HEK293 (cell line): ENCODE measurements at regions not wholly inside any gene's neighbourhood (a gene's known extent, or its start where the extent isn't known, plus 50 kb on each side); places are given as distances from the start of the nearest gene placed in this dataset.

Experiments
- CTCF ChIA-PET: fragments of 350-600 bp; formaldehyde crosslinking; extraction: SDS; loops from one replicate; lab custom pipeline; 2021; ENCODE audit warnings: antibody characterized with exemption; lab: Yijun Ruan, JAX
- POLR2A ChIA-PET: fragments of 300-600 bp; formaldehyde crosslinking; extraction: SDS; loops from one replicate; lab custom pipeline; 2020; ENCODE audit warnings: antibody characterized with exemption, inconsistent platforms; lab: Yijun Ruan, JAX
- H3K27ac ChIP-seq: fragments of 200-500 bp; sonication (Bioruptor generic); 2 replicates; pipeline ENCODE4 v1.5.1; 2014; ENCODE audit warnings: low read depth, low read length, control low read depth, inconsistent platforms; ENCODE audit errors: extremely low read depth
- H3K36me3 ChIP-seq, 2 experiments: fragments of 200-500 bp in 1 of 2; sonication (Bioruptor generic) in 1 of 2; 1 replicate in 1 of 2; 2 replicates in 1 of 2; pipeline ENCODE4 v1.5.1; 2014 to 2017; ENCODE audit warnings: inconsistent platforms in 2 of 2, low read length in 2 of 2; ENCODE audit not compliant: control insufficient read depth in 2 of 2, insufficient read depth in 1 of 2
- H3K4me1 ChIP-seq: fragments of 200-500 bp; sonication (Bioruptor generic); 2 replicates; pipeline ENCODE4 v1.5.1; 2014; ENCODE audit warnings: mild to moderate bottlenecking, low read length, inconsistent platforms; ENCODE audit not compliant: control insufficient read depth, insufficient read depth
- H3K4me3 ChIP-seq: 2 replicates; pipeline ENCODE4 v1.5.1; 2011; ENCODE audit warnings: low read depth, mild to moderate bottlenecking, control low read depth, low read length, moderate library complexity
- H3K9me3 ChIP-seq: fragments of 200-500 bp; sonication (Bioruptor generic); 2 replicates; pipeline ENCODE4 v1.5.1; 2014; ENCODE audit warnings: low read depth, low read length, inconsistent platforms; ENCODE audit not compliant: control insufficient read depth, insufficient read depth
- EGR2 ChIP-seq: fragments of 450-650 bp; formaldehyde crosslinking; IDR thresholded peaks from 2 replicates; pipeline ENCODE4 v1.5.1; 2016; ENCODE audit warnings: low read depth, missing biosample characterization, missing genetic modification characterization
- GLIS2 ChIP-seq: fragments of 450-650 bp; formaldehyde crosslinking; IDR thresholded peaks from 2 replicates; pipeline ENCODE4 v1.5.1; 2016; ENCODE audit warnings: missing biosample characterization, missing genetic modification characterization
- REPIN1 ChIP-seq: fragments of 450-650 bp; formaldehyde crosslinking; IDR thresholded peaks from 2 replicates; pipeline ENCODE4 v1.5.1; 2017; ENCODE audit warnings: missing biosample characterization, missing genetic modification characterization, low read depth
- ZBTB21 ChIP-seq: fragments of 450-650 bp; formaldehyde crosslinking; IDR thresholded peaks from 2 replicates; pipeline ENCODE4 v1.5.1; 2017; ENCODE audit warnings: missing biosample characterization, missing genetic modification characterization
- ZFHX2 ChIP-seq: fragments of 450-650 bp; formaldehyde crosslinking; conservative IDR thresholded peaks from 2 replicates; pipeline ENCODE4 v1.5.1; 2016; ENCODE audit warnings: missing biosample characterization, missing genetic modification characterization
- ZFP3 ChIP-seq: fragments of 450-650 bp; formaldehyde crosslinking; IDR thresholded peaks from 2 replicates; pipeline ENCODE4 v1.5.1; 2016; ENCODE audit warnings: low read depth, missing biosample characterization, missing genetic modification characterization
- ZNF10 ChIP-seq: fragments of 450-650 bp; formaldehyde crosslinking; IDR thresholded peaks from 2 replicates; pipeline ENCODE4 v1.5.1; 2017; ENCODE audit warnings: missing biosample characterization, missing genetic modification characterization
- ZNF133 ChIP-seq: fragments of 450-650 bp; formaldehyde crosslinking; IDR thresholded peaks from 2 replicates; pipeline ENCODE4 v1.5.1; 2016; ENCODE audit warnings: missing biosample characterization, missing genetic modification characterization
- ZNF621 ChIP-seq: fragments of 450-650 bp; formaldehyde crosslinking; IDR thresholded peaks from 2 replicates; pipeline ENCODE4 v1.5.1; 2017; ENCODE audit warnings: missing biosample characterization, missing genetic modification characterization
- ZNF624 ChIP-seq: fragments of 450-650 bp; formaldehyde crosslinking; IDR thresholded peaks from 2 replicates; pipeline ENCODE4 v1.5.1; 2017; ENCODE audit warnings: missing biosample characterization, missing genetic modification characterization
- ZNF629 ChIP-seq: fragments of 450-650 bp; formaldehyde crosslinking; IDR thresholded peaks from 2 replicates; pipeline ENCODE4 v1.5.1; 2017; ENCODE audit warnings: missing biosample characterization, missing genetic modification characterization
- ZNF658 ChIP-seq: fragments of 450-650 bp; formaldehyde crosslinking; IDR thresholded peaks from 2 replicates; pipeline ENCODE4; 2016; ENCODE audit warnings: missing biosample characterization, missing genetic modification characterization
- ZNF660 ChIP-seq: fragments of 450-650 bp; IDR thresholded peaks from 2 replicates; pipeline ENCODE4 v1.5.1; 2018; ENCODE audit warnings: missing biosample characterization, mild to moderate bottlenecking, missing genetic modification characterization
- ZNF830 ChIP-seq: fragments of 450-650 bp; IDR thresholded peaks from 2 replicates; pipeline ENCODE4 v1.5.0; 2018; ENCODE audit warnings: missing biosample characterization, missing genetic modification characterization, low read depth, mild to moderate bottlenecking, moderate library complexity
- ZNF837 ChIP-seq: fragments of 450-650 bp; formaldehyde crosslinking; IDR thresholded peaks from 2 replicates; pipeline ENCODE4 v1.5.1; 2016; ENCODE audit warnings: missing biosample characterization, missing genetic modification characterization
- TF ChIP-seq, protein P1 (sequence below): fragments of 450-650 bp; formaldehyde crosslinking; IDR thresholded peaks from 2 replicates; pipeline ENCODE4 v1.5.1; 2016; ENCODE audit warnings: missing biosample characterization, missing genetic modification characterization
- TF ChIP-seq, protein P2 (sequence below): fragments of 450-650 bp; formaldehyde crosslinking; IDR thresholded peaks from 2 replicates; pipeline ENCODE4 v1.5.1; 2016; ENCODE audit warnings: missing biosample characterization, missing genetic modification characterization
- TF ChIP-seq, protein P3 (sequence below): fragments of 450-650 bp; formaldehyde crosslinking; IDR thresholded peaks from 2 replicates; pipeline ENCODE4 v1.5.1; 2016; ENCODE audit warnings: missing biosample characterization, missing genetic modification characterization
- TF ChIP-seq, protein P4 (sequence below): fragments of 450-650 bp; formaldehyde crosslinking; IDR thresholded peaks from 2 replicates; pipeline ENCODE4 v1.5.1; 2017; ENCODE audit warnings: missing biosample characterization, mild to moderate bottlenecking, missing genetic modification characterization, moderate library complexity
- TF ChIP-seq, protein P5 (sequence below): fragments of 450-650 bp; formaldehyde crosslinking; IDR thresholded peaks from 2 replicates; pipeline ENCODE4 v1.5.1; 2016; ENCODE audit warnings: missing biosample characterization, missing genetic modification characterization
- TF ChIP-seq, protein P6 (sequence below): fragments of 450-650 bp; IDR thresholded peaks from 2 replicates; pipeline ENCODE4 v1.5.1; 2018; ENCODE audit warnings: missing biosample characterization, mild to moderate bottlenecking, missing genetic modification characterization

DNA sequence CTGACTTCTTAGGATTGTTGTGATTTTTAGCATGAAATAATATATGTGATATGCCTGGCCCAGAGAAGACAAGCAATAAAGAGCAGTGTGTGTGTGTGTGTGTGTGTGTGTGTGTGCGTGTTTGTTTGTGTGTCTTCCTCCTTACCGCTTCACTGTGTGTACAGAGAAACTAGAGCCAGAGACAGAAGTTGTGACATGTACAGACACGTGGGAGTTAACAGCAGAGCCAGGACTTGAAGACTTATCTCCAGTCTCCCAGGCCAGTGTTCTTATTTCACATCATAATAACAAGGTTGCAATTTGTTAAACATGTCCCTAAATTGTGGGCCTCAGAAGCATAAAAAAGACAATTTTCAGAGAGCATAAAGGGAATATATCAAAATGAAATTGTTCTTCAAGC lies 192.0 kb upstream of the JUN start:
- no peak overlapping the region for H3K27ac ChIP-seq
- TF ChIP-seq REPIN1 (no peak), EGR2 (tag by site-specific recombination) (peak; percentile 47; the same call in 1 of the 2 replicates), ZFHX2 (tag by site-specific recombination) (peak; percentile 53), GLIS2 (tag by site-specific recombination) (no peak), ZNF658 (no peak), ZNF837 (tag by site-specific recombination) (no peak)
- TF ChIP-seq, protein P1, sequence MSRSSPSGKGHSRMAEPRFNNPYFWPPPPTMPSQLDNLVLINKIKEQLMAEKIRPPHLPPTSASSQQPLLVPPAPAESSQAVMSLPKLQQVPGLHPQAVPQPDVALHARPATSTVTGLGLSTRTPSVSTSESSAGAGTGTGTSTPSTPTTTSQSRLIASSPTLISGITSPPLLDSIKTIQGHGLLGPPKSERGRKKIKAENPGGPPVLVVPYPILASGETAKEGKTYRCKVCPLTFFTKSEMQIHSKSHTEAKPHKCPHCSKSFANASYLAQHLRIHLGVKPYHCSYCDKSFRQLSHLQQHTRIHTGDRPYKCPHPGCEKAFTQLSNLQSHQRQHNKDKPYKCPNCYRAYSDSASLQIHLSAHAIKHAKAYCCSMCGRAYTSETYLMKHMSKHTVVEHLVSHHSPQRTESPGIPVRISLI (tag by site-specific recombination) = no peak
- TF ChIP-seq, all 188 proteins: peak for 2
- ChIA-PET POLR2A (no interaction called here), CTCF (no interaction called here)
- Histone ChIP-seq H3K9me3 (no peaks in the 10 kb centered on the region), H3K4me1 (no peaks in the 10 kb centered on the region), H3K4me3 (no peak overlapping the region), H3K36me3 (no peaks in the 10 kb centered on the region)

DNA sequence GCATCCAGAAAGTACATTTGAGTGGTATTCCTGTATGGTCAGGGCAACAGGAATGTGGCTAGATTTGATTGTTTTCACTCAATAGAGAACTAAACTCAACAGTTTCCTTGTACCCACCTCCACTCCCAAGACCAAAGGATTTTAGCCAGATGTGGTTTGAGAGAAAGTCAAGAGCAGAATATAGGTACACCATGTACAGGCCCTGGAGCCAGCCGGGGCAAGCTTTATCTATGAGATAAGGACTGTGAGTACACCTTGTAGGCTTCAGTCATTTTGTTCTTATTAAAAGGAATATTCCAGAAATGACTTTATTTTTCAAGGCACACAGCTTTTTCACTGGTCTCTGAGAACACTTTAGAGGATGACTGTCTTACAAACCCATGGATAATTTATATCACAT lies 192.4 kb upstream of the JUN start:
- no peaks in the 10 kb centered on the region for H3K4me1 ChIP-seq
- TF ChIP-seq ZNF133 (tag by site-specific recombination) (no peak), ZBTB21 (tag by site-specific recombination) (no peak), ZFP3 (no peak)
- ChIA-PET POLR2A (interaction anchor here (0.6 kb wide), 1 partner anchor 12 kb away, joined by 3 read pairs; no protein-coding TSS in a partner anchor), CTCF (no interaction called here)
- no peaks in the 10 kb centered on the region for H3K36me3 ChIP-seq
- no peaks in the 10 kb centered on the region for H3K9me3 ChIP-seq
- no peak overlapping the region for H3K4me3 ChIP-seq
- no peak overlapping the region for H3K27ac ChIP-seq

DNA sequence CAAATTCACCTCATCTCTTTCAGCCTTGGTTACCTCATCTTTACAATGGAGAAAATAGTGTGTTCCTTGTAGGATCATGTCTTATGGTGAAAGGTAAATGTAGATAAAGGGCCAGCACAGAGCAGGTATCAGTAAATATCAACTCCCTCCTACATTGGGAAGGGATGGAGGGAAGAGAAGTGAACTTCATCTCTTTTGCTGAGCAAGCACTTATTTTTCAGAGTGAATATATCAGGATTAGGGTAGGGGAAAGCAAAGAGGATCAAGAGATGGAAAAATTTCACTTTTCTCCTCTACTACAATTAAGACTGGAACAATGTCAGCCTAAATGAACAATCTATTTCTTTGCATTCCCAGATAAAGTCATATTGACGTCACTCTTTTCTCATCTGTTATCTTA lies 193.8 kb upstream of the JUN start:
- no peaks in the 10 kb centered on the region for H3K9me3 ChIP-seq
- POLR2A ChIA-PET = no interaction called here
- TF ChIP-seq ZNF660 (tag by site-specific recombination) (no peak), ZNF629 (tag by site-specific recombination) (no peak), ZNF624 (tag by site-specific recombination) (no peak), ZNF830 (tag by site-specific recombination) (no peak), ZNF621 (tag by site-specific recombination) (no peak), ZNF10 (tag by site-specific recombination) (no peak), GLIS2 (tag by site-specific recombination) (no peak)
- TF ChIP-seq, protein P2, sequence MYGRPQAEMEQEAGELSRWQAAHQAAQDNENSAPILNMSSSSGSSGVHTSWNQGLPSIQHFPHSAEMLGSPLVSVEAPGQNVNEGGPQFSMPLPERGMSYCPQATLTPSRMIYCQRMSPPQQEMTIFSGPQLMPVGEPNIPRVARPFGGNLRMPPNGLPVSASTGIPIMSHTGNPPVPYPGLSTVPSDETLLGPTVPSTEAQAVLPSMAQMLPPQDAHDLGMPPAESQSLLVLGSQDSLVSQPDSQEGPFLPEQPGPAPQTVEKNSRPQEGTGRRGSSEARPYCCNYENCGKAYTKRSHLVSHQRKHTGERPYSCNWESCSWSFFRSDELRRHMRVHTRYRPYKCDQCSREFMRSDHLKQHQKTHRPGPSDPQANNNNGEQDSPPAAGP (tag by site-specific recombination) = no peak
- TF ChIP-seq, protein P3, sequence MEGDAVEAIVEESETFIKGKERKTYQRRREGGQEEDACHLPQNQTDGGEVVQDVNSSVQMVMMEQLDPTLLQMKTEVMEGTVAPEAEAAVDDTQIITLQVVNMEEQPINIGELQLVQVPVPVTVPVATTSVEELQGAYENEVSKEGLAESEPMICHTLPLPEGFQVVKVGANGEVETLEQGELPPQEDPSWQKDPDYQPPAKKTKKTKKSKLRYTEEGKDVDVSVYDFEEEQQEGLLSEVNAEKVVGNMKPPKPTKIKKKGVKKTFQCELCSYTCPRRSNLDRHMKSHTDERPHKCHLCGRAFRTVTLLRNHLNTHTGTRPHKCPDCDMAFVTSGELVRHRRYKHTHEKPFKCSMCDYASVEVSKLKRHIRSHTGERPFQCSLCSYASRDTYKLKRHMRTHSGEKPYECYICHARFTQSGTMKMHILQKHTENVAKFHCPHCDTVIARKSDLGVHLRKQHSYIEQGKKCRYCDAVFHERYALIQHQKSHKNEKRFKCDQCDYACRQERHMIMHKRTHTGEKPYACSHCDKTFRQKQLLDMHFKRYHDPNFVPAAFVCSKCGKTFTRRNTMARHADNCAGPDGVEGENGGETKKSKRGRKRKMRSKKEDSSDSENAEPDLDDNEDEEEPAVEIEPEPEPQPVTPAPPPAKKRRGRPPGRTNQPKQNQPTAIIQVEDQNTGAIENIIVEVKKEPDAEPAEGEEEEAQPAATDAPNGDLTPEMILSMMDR (tag by site-specific recombination) = no peak
- TF ChIP-seq, protein P4, sequence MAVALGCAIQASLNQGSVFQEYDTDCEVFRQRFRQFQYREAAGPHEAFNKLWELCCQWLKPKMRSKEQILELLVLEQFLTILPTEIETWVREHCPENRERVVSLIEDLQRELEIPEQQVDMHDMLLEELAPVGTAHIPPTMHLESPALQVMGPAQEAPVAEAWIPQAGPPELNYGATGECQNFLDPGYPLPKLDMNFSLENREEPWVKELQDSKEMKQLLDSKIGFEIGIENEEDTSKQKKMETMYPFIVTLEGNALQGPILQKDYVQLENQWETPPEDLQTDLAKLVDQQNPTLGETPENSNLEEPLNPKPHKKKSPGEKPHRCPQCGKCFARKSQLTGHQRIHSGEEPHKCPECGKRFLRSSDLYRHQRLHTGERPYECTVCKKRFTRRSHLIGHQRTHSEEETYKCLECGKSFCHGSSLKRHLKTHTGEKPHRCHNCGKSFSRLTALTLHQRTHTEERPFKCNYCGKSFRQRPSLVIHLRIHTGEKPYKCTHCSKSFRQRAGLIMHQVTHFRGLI = no peak
- TF ChIP-seq, protein P5, sequence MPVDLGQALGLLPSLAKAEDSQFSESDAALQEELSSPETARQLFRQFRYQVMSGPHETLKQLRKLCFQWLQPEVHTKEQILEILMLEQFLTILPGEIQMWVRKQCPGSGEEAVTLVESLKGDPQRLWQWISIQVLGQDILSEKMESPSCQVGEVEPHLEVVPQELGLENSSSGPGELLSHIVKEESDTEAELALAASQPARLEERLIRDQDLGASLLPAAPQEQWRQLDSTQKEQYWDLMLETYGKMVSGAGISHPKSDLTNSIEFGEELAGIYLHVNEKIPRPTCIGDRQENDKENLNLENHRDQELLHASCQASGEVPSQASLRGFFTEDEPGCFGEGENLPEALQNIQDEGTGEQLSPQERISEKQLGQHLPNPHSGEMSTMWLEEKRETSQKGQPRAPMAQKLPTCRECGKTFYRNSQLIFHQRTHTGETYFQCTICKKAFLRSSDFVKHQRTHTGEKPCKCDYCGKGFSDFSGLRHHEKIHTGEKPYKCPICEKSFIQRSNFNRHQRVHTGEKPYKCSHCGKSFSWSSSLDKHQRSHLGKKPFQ = no peak
- TF ChIP-seq, protein P6, sequence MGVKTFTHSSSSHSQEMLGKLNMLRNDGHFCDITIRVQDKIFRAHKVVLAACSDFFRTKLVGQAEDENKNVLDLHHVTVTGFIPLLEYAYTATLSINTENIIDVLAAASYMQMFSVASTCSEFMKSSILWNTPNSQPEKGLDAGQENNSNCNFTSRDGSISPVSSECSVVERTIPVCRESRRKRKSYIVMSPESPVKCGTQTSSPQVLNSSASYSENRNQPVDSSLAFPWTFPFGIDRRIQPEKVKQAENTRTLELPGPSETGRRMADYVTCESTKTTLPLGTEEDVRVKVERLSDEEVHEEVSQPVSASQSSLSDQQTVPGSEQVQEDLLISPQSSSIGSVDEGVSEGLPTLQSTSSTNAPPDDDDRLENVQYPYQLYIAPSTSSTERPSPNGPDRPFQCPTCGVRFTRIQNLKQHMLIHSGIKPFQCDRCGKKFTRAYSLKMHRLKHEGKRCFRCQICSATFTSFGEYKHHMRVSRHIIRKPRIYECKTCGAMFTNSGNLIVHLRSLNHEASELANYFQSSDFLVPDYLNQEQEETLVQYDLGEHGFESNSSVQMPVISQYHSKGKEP (tag by site-specific recombination) = no peak
- TF ChIP-seq, all 188 proteins: peak for 0
- CTCF ChIA-PET = no interaction called here
- Histone ChIP-seq H3K27ac (no peak overlapping the region), H3K36me3 (no peaks in the 10 kb centered on the region), H3K4me3 (no peak overlapping the region), H3K4me1 (peaks cover 1% of the 10 kb centered on the region; the same call in 1 of the 2 replicates)
